ENCODE measurements at regions not wholly inside any gene's neighbourhood (a gene's known extent, or its start where the extent isn't known, plus 50 kb on each side); places are given as distances from the start of the nearest gene placed in this dataset.

- FAIRE-seq = no peak
Observed at GRCh38 chr2:109062859-109063700, 65.9 kb upstream of the SH3RF3 start.

More at GRCh38 chr2:109062859-109063700, 65.9 kb upstream of the SH3RF3 start:
- Histone ChIP-seq H3K18ac (ENCODE audit: extremely low read depth, low read length) (no peak overlapping the region), H3K9ac (replicated peaks in 1 of 4; ENCODE audit: extremely low read depth in 1 of 4, low read depth in 3 of 4, low read length in 3 of 4) (no peak overlapping the region), H2AFZ (ENCODE audit: low read length) (no peak overlapping the region), H2BK15ac (ENCODE audit: low read length) (no peak overlapping the region), H3K27me3 (replicated peaks in 1 of 4; ENCODE audit: control insufficient read depth in 3 of 4, extremely low read depth in 1 of 4, insufficient read depth in 3 of 4, low read length in 3 of 4) (no peaks in the 10 kb centered on the region), H3K23ac (ENCODE audit: insufficient read length) (no peak overlapping the region), H4K20me1 (replicated peaks in 1 of 2; ENCODE audit: control insufficient read depth in 1 of 2, insufficient read depth in 2 of 2, low read length in 2 of 2) (no peaks in the 10 kb centered on the region), H3K4ac (replicated peaks; ENCODE audit: insufficient read length, low read depth, low read length) (no peak overlapping the region), H4K91ac (replicated peaks; ENCODE audit: insufficient read length, low read length) (no peak overlapping the region), H3K4me3 (ENCODE audit: extremely low read depth in 1 of 4, insufficient read depth in 2 of 4, low read depth in 3 of 4, low read length in 4 of 4) (no peak overlapping the region), H3K27ac (ENCODE audit: low read depth, low read length) (no peak overlapping the region), H2BK5ac (ENCODE audit: low read depth, low read length) (no peak overlapping the region), H3K9me3 (ENCODE audit: insufficient read depth in 2 of 2, low read depth in 1 of 2, low read length in 1 of 2) (no peaks in the 10 kb centered on the region), H4K5ac (ENCODE audit: insufficient read length, low read depth, low read length) (no peak overlapping the region), H2AK5ac (ENCODE audit: low read depth, low read length) (no peak overlapping the region), H2BK12ac (ENCODE audit: low read depth, low read length) (no peak overlapping the region), H3K79me1 (ENCODE audit: low read depth, low read length) (no peaks in the 10 kb centered on the region), H3K36me3 (ENCODE audit: control insufficient read depth in 2 of 4, insufficient read depth in 4 of 4, low read length in 3 of 4) (no peaks in the 10 kb centered on the region), H2BK120ac (replicated peaks; ENCODE audit: low read depth, low read length) (no peak overlapping the region), H3K23me2 (ENCODE audit: low read depth, low read length) (no peaks in the 10 kb centered on the region), H4K8ac (ENCODE audit: extremely low read depth, insufficient read depth, low read length) (no peak overlapping the region), H3K4me1 (replicated peaks in 1 of 4; ENCODE audit: control insufficient read depth in 3 of 4, insufficient read depth in 4 of 4, low read length in 3 of 4) (peaks cover 0 to 2% (median 0%) of the 10 kb centered on the region in 4 experiments; a peak in 2 of 7 replicates), H3K79me2 (ENCODE audit: control insufficient read depth in 1 of 2, insufficient read depth in 2 of 2, low read length in 2 of 2) (no peaks in the 10 kb centered on the region), H2BK20ac (ENCODE audit: low read length) (no peak overlapping the region), H3K56ac (replicated peaks; ENCODE audit: insufficient read length, low read depth, low read length) (no peak overlapping the region), H3K4me2 (ENCODE audit: insufficient read depth in 1 of 2, low read depth in 2 of 2, low read length in 2 of 2) (no peak overlapping the region), H3K14ac (ENCODE audit: insufficient read length) (no peak overlapping the region)
- WGBS, 2 experiments (ENCODE audit: extremely low coverage in 1 of 2, insufficient coverage in 1 of 2, insufficient read length in 1 of 2, insufficient replicate concordance in 2 of 2, low coverage in 1 of 2, low lambda C conversion rate in 2 of 2, missing lambda C conversion rate in 1 of 2) = 91% methylated on average over 15 of the region's 19 CpGs; no CpG with 5 or more reads in 1 of the 2 experiments
- POLR2A ChIA-PET (ENCODE audit: partially characterized antibody) = no interaction called here
- TF ChIP-seq CREB1 (IDR thresholded peaks at IDR 0.05) = no peak
- TF ChIP-seq TCF12 (IDR thresholded peaks at IDR 0.05; ENCODE audit: low read depth, low read length) = no peak
- TF ChIP-seq JUND (IDR thresholded peaks at IDR 0.05; ENCODE audit: low read length) = no peak
- TF ChIP-seq ASH2L (IDR thresholded peaks at IDR 0.05; ENCODE audit: low read length) = no peak
- TF ChIP-seq RAD21 (IDR thresholded peaks at IDR 0.05 in 1 of 2, conservative IDR thresholded peaks at IDR 0.05 in 1 of 2; ENCODE audit: low read depth in 2 of 2, low read length in 2 of 2) = no peak
- no peak for TF ChIP-seq RNF2 (IDR thresholded peaks at IDR 0.05; ENCODE audit: borderline replicate concordance, low read depth, low read length, missing control alignments, poor library complexity, severe bottlenecking)
- no peak for TF ChIP-seq SAP30 (IDR thresholded peaks at IDR 0.05; ENCODE audit: insufficient read depth, insufficient replicate concordance, low read length)
- no peak for TF ChIP-seq KDM1A (IDR thresholded peaks at IDR 0.05; ENCODE audit: borderline replicate concordance, low read length)
- TF ChIP-seq EP300 (IDR thresholded peaks at IDR 0.05; ENCODE audit: borderline replicate concordance in 1 of 2, low read depth in 2 of 2, low read length in 2 of 2) = no peak
- DNase-seq (ENCODE audit: low read depth in 1 of 2, low spot score in 2 of 2) = no peak
- CTCF ChIA-PET (ENCODE audit: partially characterized antibody) = interaction anchor here (0.9 to 2.6 kb wide), 3 partner anchors 11 to 135 kb away, joined by 3 to 6 read pairs (median 6); no protein-coding TSS in a partner anchor

Measured in H1 (cell line).